ENCODE measurements at regions not wholly inside any gene's neighbourhood (a gene's known extent, or its start where the extent isn't known, plus 50 kb on each side); places are given as distances from the start of the nearest gene placed in this dataset.

DNA sequence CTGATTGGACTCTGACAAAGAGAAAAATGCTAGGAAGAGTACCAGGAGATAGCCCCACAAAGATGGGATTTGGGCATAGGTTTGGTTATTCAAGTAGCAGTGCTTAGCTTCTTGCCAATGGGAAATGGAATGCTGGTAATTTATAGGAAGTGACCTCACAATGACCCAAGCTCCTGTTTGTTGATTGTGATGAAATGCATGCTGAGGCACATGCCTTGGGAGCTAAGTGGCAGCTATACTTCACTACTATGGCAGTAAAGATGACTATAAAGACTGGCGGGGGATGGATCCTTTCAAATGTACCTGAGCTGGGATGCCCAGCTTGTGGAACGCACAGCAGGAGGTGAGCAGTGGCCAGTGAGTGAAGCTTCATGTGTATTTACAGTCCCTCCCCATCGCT, 153.8 kb downstream of the ZNF22 start:
- TF ChIP-seq, protein P1, sequence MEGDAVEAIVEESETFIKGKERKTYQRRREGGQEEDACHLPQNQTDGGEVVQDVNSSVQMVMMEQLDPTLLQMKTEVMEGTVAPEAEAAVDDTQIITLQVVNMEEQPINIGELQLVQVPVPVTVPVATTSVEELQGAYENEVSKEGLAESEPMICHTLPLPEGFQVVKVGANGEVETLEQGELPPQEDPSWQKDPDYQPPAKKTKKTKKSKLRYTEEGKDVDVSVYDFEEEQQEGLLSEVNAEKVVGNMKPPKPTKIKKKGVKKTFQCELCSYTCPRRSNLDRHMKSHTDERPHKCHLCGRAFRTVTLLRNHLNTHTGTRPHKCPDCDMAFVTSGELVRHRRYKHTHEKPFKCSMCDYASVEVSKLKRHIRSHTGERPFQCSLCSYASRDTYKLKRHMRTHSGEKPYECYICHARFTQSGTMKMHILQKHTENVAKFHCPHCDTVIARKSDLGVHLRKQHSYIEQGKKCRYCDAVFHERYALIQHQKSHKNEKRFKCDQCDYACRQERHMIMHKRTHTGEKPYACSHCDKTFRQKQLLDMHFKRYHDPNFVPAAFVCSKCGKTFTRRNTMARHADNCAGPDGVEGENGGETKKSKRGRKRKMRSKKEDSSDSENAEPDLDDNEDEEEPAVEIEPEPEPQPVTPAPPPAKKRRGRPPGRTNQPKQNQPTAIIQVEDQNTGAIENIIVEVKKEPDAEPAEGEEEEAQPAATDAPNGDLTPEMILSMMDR (IDR thresholded peaks at IDR 0.05), result no peak
- TF ChIP-seq ZFX (IDR thresholded peaks at IDR 0.05; ENCODE audit: borderline replicate concordance), result no peak

Data from 22Rv1 (cell line).